Ascending aorta (tissue), 2 donors: ENCODE measurements at regions not wholly inside any gene's neighbourhood (a gene's known extent, or its start where the extent isn't known, plus 50 kb on each side); places are given as distances from the start of the nearest gene placed in this dataset.

ENCODE experiments used
- DNase-seq, 2 donors: peaks; one replicate each; pipeline ENCODE4 v3.0.0-alpha.2; 2019; ENCODE audit warnings: low spot score in 2 of 2
- H3K27ac ChIP-seq, 2 donors: fragments of 200-600 bp; sonication (generic); one replicate each; pipeline ENCODE4 v1.5.1; 2016 to 2017; ENCODE audit warnings: mild to moderate bottlenecking in 1 of 2
- H3K27me3 ChIP-seq: fragments of 200-600 bp; sonication (generic); one replicate; pipeline ENCODE4 v1.5.1; 2017
- H3K36me3 ChIP-seq, 2 donors: fragments of 200-600 bp; sonication (generic); one replicate each; pipeline ENCODE4 v1.5.1; 2016
- H3K4me1 ChIP-seq, 2 donors: fragments of 200-600 bp; sonication (generic); one replicate each; pipeline ENCODE4 v1.5.1; 2016 to 2017; ENCODE audit warnings: mild to moderate bottlenecking in 1 of 2
- H3K4me3 ChIP-seq, 2 donors: fragments of 200-600 bp; sonication (generic); one replicate each; pipeline ENCODE4 v1.5.1; 2016 to 2017; ENCODE audit warnings: mild to moderate bottlenecking in 1 of 2
- H3K9me3 ChIP-seq, 2 donors: fragments of 200-600 bp; sonication (generic); one replicate each; pipeline ENCODE4 v1.5.1; 2016
- CTCF ChIP-seq, 3 experiments: fragments of 200-600 bp in 2 of 3; fragments of 450-650 bp in 1 of 3; sonication (generic) in 2 of 3; IDR thresholded peaks; one replicate each; pipeline ENCODE4 v1.5.1; 2016 to 2019; ENCODE audit warnings: antibody characterized with exemption in 3 of 3, mild to moderate bottlenecking in 1 of 3, moderate library complexity in 1 of 3
- intact Hi-C: fragments of 100-400 bp; cut with DNase I; formaldehyde crosslinking; loops from one replicate; pipeline ENCODE4 v1.15.1; 2023

- H3K27ac ChIP-seq = no peak overlapping the region
- H3K9me3 ChIP-seq = no peaks in the 10 kb centered on the region
- intact Hi-C loops = no loop called here
- TF ChIP-seq CTCF (IDR thresholded peaks at IDR 0.05) = no peak
- H3K4me1 ChIP-seq = no peaks in the 10 kb centered on the region
- no peaks in the 10 kb centered on the region for H3K27me3 ChIP-seq
- no peak overlapping the region for H3K4me3 ChIP-seq
- no peak for DNase-seq
- no peaks in the 10 kb centered on the region for H3K36me3 ChIP-seq
These were observed 70.4 kb upstream of the SLC7A11 start for GRCh38 chr4:138312536-138312911.

GRCh38 chr4:138311771-138312535 is 69.8 kb upstream of the SLC7A11 start:
- no peak for TF ChIP-seq CTCF (IDR thresholded peaks at IDR 0.05)
- DNase-seq = no peak
- H3K4me3 ChIP-seq = no peak overlapping the region
- H3K9me3 ChIP-seq = no peaks in the 10 kb centered on the region
- intact Hi-C loops = no loop called here
- H3K4me1 ChIP-seq = no peaks in the 10 kb centered on the region
- H3K36me3 ChIP-seq = no peaks in the 10 kb centered on the region
- H3K27me3 ChIP-seq = no peaks in the 10 kb centered on the region
- H3K27ac ChIP-seq = no peak overlapping the region

GRCh38 chr4:138310991-138311390 is 68.8 kb upstream of the SLC7A11 start:
- no peak for DNase-seq
- intact Hi-C loops = no loop called here
- Histone ChIP-seq H3K4me1 (no peaks in the 10 kb centered on the region), H3K9me3 (no peaks in the 10 kb centered on the region), H3K36me3 (no peaks in the 10 kb centered on the region), H3K27ac (no peak overlapping the region), H3K27me3 (no peaks in the 10 kb centered on the region), H3K4me3 (no peak overlapping the region)
- TF ChIP-seq CTCF (IDR thresholded peaks at IDR 0.05) = no peak

GRCh38 chr4:138310498-138310897 is 68.3 kb upstream of the SLC7A11 start:
- intact Hi-C loops = no loop called here

GRCh38 chr4:138308356-138308755 is 66.2 kb upstream of the SLC7A11 start:
- H3K27me3 ChIP-seq = no peaks in the 10 kb centered on the region
- H3K9me3 ChIP-seq = no peaks in the 10 kb centered on the region
- intact Hi-C loops = no loop called here
- no peak overlapping the region for H3K27ac ChIP-seq
- no peaks in the 10 kb centered on the region for H3K4me1 ChIP-seq
- H3K4me3 ChIP-seq = no peak overlapping the region
- no peaks in the 10 kb centered on the region for H3K36me3 ChIP-seq
- TF ChIP-seq CTCF (IDR thresholded peaks at IDR 0.05) = no peak
- no peak for DNase-seq

More at GRCh38 chr4:138310498-138310897, 68.3 kb upstream of the SLC7A11 start:
- H3K27me3 ChIP-seq = no peaks in the 10 kb centered on the region
- no peak for TF ChIP-seq CTCF (IDR thresholded peaks at IDR 0.05)
- H3K9me3 ChIP-seq = no peaks in the 10 kb centered on the region
- no peak overlapping the region for H3K27ac ChIP-seq
- no peaks in the 10 kb centered on the region for H3K4me1 ChIP-seq
- DNase-seq = no peak
- no peak overlapping the region for H3K4me3 ChIP-seq
- no peaks in the 10 kb centered on the region for H3K36me3 ChIP-seq

GRCh38 chr4:138307319-138307718 is 65.2 kb upstream of the SLC7A11 start:
- Histone ChIP-seq H3K27me3 (no peaks in the 10 kb centered on the region), H3K4me1 (no peaks in the 10 kb centered on the region), H3K36me3 (no peaks in the 10 kb centered on the region), H3K4me3 (no peak overlapping the region), H3K9me3 (no peaks in the 10 kb centered on the region), H3K27ac (no peak overlapping the region)
- intact Hi-C loops = no loop called here
- no peak for TF ChIP-seq CTCF (IDR thresholded peaks at IDR 0.05)
- no peak for DNase-seq
